ENCODE measurements at regions not wholly inside any gene's neighbourhood (a gene's known extent, or its start where the extent isn't known, plus 50 kb on each side); places are given as distances from the start of the nearest gene placed in this dataset.

DNA sequence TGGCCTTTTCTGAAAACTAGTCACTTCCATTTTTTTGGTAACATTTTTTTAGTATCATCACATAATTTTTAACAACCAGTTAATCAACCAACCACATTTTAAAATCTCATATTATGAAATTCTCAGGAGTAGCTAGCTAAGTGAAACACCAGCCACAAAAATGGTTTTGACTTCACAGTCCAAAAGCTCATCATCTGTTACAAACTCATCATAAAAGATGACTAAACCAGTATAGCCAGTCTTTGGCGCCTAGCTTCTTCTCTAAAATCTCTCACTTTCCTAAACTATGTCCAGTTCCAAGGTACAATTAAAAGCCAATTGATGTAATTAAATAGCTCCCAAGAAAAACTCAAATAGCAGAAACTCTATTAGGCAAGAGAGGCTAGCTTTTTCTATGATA lies 88.2 kb upstream of the ZNF385D start:
- TF ChIP-seq, protein P1, sequence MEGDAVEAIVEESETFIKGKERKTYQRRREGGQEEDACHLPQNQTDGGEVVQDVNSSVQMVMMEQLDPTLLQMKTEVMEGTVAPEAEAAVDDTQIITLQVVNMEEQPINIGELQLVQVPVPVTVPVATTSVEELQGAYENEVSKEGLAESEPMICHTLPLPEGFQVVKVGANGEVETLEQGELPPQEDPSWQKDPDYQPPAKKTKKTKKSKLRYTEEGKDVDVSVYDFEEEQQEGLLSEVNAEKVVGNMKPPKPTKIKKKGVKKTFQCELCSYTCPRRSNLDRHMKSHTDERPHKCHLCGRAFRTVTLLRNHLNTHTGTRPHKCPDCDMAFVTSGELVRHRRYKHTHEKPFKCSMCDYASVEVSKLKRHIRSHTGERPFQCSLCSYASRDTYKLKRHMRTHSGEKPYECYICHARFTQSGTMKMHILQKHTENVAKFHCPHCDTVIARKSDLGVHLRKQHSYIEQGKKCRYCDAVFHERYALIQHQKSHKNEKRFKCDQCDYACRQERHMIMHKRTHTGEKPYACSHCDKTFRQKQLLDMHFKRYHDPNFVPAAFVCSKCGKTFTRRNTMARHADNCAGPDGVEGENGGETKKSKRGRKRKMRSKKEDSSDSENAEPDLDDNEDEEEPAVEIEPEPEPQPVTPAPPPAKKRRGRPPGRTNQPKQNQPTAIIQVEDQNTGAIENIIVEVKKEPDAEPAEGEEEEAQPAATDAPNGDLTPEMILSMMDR (IDR thresholded peaks at IDR 0.05), result no peak
- no peak for TF ChIP-seq POLR2A (IDR thresholded peaks at IDR 0.05; ENCODE audit: low read length)
- TF ChIP-seq MAZ (IDR thresholded peaks at IDR 0.05; ENCODE audit: borderline replicate concordance, low read depth, low read length), result no peak
- TF ChIP-seq, protein P2, sequence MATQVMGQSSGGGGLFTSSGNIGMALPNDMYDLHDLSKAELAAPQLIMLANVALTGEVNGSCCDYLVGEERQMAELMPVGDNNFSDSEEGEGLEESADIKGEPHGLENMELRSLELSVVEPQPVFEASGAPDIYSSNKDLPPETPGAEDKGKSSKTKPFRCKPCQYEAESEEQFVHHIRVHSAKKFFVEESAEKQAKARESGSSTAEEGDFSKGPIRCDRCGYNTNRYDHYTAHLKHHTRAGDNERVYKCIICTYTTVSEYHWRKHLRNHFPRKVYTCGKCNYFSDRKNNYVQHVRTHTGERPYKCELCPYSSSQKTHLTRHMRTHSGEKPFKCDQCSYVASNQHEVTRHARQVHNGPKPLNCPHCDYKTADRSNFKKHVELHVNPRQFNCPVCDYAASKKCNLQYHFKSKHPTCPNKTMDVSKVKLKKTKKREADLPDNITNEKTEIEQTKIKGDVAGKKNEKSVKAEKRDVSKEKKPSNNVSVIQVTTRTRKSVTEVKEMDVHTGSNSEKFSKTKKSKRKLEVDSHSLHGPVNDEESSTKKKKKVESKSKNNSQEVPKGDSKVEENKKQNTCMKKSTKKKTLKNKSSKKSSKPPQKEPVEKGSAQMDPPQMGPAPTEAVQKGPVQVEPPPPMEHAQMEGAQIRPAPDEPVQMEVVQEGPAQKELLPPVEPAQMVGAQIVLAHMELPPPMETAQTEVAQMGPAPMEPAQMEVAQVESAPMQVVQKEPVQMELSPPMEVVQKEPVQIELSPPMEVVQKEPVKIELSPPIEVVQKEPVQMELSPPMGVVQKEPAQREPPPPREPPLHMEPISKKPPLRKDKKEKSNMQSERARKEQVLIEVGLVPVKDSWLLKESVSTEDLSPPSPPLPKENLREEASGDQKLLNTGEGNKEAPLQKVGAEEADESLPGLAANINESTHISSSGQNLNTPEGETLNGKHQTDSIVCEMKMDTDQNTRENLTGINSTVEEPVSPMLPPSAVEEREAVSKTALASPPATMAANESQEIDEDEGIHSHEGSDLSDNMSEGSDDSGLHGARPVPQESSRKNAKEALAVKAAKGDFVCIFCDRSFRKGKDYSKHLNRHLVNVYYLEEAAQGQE (IDR thresholded peaks at IDR 0.05), result no peak
- TF ChIP-seq ESRRA (IDR thresholded peaks at IDR 0.05; ENCODE audit: borderline replicate concordance, low read length), result no peak
- TF ChIP-seq RCOR1 (IDR thresholded peaks at IDR 0.05; ENCODE audit: low read depth, low read length), result no peak
- TF ChIP-seq RNF2 (IDR thresholded peaks at IDR 0.05; ENCODE audit: borderline replicate concordance, low read depth), result no peak
- TF ChIP-seq KDM5A (IDR thresholded peaks at IDR 0.05), result no peak
- TF ChIP-seq CHD2 (IDR thresholded peaks at IDR 0.05; ENCODE audit: low read length, partially characterized antibody), result no peak
- no peak for TF ChIP-seq TP53 (CRISPR knock-in tag; IDR thresholded peaks at IDR 0.05)
